NCI-H748 treated with DMSO at 0.1 percent for 48 hours (cell line): ENCODE measurements at regions not wholly inside any gene's neighbourhood (a gene's known extent, or its start where the extent isn't known, plus 50 kb on each side); places are given as distances from the start of the nearest gene placed in this dataset.
"Not testable (repeated sequence)": the region's sequence is repeated elsewhere in the genome, so short reads cannot be mapped to it uniquely, and the experiment has no call there.

Source experiments
- DNase-seq: peaks from one replicate; lab custom pipeline; 2025; lab: John Stamatoyannopoulos, UW

DNA sequence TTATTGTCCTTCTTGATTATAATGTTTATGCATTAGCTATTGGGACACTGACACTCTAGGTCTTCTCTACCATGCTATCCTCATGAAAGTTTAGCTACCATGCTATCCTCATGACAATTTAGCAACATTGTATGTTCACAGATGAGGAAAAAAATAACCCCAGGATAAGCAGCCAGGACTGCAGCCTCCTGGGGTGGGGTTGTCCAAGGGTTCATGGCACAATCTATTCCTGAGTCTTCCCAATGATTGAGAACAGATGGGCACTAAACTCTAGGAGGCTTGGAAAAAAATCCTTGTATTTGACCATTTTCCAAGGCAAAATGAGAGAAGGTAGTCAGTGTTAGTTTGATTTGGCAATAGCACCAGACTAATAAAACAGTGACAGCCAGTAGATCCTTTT lies 619.8 kb upstream of the LCORL start:
- DNase-seq = no peak

DNA sequence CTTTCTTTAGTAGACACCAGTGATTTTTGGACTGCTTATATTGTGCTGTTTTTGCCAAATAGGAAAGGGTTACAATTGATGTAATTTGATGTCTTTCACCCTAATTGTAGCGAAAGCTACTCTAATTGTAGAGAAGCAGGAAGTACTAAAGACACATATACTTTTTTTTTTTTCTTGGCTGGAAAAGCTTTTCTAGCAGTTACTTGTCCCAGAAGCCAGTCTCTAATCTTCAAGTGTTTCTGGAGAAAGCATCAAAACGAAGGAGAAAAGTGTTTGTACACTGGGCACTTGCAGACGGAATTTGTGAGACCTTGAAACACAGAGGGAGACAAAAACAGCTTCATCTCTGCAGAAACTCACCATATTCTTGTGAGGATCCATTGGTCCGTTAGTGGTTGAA lies 616.5 kb upstream of the LCORL start:
- no peak for DNase-seq

DNA sequence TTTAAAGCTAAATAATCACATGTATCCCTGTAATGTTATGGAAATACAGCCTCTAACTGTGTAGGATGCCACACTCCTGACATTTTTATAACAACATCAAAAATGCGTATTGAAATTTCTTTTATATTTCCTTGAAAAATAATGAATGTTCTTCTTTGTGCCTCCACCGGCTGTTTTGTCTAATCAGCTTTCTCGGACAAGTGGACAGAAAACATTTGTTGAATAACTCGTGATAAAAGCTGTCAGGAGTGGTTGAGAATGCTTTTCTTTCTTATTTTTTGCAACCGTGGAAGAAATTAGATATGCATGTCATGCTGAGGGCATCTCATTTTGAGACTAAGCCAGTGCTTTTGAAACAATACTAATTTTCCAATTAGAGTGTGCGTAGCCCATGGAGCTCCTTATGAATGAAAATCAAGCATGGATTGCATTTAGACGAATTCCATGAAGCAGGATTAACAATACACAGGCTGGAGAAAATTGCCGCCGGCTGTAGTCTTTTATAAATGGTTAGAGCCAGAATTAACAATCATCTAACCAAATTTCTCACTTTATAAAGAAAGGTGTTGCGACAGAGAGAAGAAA lies 614.5 kb upstream of the LCORL start:
- DNase-seq = no peak

DNA sequence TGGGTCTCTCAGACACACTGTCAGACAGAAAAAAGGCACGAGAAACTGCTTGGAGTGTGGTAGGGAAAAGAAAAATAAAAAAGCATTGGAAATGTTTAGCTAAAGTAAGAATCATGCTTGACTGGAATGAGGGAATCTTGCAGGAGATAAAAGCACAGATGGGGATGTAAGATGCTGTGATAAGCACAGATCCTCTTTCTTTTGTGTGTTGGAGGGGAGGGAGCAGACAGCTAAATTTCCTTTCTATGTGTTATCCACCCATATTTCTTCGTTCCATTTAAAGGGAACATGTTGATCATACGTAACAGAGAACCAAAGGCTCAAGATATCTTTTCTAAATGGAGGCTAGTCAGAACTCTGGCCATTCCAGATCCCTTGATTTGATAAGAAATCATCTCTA lies 614.0 kb upstream of the LCORL start:
- DNase-seq = no peak

DNA sequence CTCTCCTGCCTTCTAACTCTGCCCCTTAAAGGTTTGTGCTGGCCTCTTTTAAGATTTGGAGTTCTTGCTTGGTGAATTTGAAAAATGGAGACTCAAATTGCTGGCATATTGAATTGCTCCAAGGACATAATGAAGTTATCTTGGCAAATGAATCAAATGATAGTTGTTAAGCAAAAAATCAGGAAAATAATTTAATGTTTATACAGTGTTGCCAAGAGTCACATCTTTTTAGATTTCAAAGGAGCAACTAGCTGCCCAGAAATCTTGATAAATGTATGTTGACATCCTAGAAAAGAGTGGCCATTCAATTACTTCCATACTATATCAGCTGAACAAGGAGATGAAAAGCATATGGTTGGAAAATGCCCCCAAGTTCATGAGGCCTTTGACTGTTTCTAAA lies 610.0 kb upstream of the LCORL start:
- no peak for DNase-seq

DNA sequence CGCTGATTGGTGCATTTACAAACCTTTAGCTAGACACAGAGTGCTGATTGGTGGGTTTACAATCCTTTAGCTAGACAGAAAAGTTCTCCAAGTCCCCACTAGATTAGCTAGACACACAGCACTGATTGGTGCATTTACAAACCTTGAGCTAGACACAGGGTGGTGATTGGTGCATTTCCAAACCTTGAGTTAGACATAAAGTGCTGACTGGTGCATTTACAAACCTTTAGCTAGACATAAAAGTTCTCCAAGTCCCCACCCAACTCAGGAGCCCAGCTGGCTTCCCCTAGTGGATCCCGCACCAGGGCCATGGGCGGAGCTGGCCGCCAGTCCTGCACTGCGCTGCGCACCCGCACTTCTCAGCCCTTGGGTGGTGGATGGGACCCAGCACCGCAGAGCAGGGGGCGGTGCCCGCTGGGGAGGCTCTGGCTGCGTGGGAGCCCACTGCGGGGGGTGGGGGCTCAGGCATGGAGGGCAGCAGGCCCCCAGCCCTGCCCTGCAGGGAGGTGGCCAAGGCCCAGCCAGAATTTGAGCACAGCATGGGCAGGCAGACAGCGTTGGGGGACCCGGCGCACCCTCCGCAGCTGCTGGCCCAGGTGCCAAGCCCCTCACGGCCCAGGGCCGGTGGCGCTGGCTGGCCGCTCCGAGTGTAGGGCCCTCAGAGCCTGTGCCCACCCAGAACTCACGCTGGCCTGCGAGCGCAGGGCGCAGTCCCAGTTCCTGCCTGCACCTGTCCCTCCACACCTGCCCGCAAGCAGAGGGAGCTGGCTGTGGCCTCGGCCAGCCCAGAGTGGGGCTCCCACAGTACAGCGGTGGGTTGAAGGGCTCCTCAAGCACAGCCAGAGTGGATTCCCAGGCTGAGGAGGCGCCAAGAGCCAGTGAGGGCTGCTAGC lies 608.9 kb upstream of the LCORL start:
- no peak for DNase-seq

DNA sequence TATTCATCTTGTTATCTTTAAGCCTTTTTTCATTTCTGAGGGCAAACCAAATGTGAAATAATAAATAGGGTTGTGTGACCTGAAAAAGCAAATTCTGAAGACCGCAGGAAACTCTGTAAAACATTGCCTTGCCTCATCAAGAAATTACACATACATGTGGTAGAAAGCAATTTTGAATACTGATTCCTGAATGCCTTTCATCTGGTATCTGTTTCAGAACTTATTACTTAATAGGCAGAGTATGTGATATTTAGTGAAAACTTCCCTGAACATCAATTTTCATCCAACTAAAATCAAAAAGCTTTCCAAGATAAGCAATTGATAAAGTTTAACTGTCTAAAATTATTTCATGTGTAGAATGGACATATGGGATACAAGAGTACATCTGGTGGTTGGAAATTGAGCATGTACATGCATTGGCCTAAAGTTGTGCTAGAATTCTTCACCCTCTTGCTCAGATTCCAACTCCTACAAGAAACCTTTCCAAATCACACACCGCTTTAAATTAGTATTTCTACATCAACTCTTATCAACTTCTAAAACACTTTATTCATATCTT lies 606.0 kb upstream of the LCORL start:
- DNase-seq = no peak

DNA sequence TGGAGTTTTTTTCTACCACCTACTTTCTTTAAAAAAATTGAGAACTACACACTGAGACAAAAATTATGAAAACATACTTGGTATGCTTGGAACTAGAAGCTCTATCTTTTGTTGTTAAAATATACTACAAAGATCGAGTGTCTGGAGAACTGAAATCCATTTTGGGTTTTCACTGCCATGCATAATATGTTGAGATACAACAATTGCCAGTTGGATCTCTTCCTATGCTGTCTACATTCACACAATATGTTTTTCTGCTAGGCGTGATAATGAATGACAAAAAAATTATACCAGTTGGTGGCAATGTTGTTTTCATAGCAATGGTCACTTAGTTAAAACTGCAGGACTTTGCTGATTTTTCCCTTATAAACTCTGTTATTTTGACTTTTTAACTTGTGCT lies 605.4 kb upstream of the LCORL start:
- no peak for DNase-seq

DNA sequence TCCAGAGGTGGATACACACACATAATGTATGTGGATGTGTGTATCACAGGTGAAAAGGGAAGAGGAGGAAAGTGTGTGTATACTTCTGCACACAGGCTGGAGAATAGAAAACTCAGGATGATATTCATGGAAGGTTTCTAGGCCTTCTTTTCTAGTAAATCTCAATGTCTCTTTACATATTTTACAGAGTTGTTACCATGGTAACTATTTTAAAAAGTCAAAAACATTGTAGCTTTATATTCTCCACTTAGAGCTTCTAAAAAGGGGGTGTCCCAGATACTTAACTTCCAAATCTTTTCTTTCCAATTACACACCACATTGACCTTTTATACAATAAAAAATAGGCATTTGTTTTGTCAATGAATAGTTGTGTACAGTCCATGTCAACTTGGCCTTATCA lies 604.8 kb upstream of the LCORL start:
- no peak for DNase-seq

DNA sequence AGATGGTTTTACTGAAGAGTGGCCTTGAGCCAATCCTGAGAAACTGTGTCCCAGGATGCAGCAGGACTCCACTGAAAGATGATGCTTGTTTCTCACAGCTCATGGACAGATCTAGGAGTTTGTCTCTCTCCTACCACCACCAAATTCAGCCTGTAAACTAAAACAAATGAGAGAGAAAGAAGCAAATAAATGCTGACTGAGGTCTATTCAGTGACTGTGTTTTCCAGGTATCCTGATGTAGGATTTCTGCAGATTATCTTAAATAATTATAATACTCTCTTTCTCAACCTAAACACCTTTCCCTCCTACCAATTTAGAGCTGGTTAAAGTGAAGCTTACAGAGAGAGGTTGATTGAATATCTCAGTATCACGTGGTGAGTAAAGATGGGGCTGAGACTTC lies 599.6 kb upstream of the LCORL start:
- DNase-seq = no peak

DNA sequence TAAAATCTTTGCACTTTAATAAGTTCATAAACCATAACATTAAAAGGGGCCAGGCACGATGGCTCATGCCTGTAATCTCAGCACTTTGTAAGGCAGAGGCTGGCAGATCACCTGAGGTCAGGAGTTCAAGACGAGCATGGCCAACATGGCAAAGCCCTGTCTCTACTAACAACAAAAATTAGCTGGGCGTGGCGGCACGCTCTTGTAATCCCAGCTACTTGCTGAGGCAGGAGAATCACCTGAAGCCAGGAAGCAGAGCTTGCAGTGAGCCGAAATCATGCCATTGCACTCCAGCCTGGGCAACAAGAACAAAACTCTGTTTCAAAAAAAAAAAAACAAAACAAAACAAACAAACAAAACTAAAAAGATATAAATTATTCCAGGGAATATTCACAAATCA lies 595.2 kb upstream of the LCORL start:
- DNase-seq = no peak

DNA sequence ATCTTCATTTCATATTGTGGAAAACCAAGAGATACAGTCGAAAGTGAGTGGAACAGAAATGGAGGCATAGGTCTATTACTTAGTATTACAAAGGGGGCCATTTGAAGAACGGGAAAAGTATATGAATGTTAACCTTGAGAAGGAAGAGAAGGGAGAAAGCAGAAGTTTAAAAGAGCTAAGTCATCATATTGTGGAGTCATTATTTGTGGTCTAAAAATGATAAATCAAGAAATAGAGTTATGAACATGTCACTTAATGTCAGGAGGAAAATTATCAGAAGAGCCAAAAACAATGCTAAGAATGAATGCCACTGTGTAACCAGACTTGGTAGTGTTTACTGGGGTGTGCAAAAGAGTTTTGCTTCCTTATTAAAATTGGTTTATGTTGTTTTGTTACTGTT lies 589.5 kb upstream of the LCORL start:
- no peak for DNase-seq

DNA sequence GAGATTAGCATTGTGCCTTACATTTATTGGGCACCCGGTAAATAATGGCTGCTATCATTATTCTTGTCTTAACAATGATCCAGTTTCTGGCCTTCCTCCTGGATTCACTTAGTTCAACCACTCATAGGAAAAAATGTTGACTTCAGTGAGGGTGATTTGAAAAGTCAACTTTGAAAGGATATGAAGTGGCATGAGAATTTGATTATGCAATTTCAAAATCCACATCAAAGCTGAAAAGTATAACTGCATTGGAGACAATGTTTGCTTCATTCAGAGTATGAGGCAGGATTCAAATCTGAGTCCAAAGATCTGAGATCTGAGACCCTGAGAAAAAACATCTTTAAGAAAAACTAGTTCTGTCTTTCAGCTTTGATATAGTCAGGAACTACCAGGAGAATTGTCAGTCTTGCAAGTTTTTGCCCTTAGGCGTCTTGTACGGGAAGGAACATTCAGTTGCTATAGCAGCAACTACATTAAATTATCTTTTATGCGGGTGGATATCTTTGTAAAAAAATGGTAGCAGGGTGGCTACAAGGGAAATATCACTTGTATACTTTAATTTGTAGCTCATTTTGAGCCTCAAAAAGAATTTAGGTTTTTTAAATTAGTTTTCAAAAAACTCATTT lies 587.5 kb upstream of the LCORL start:
- no peak for DNase-seq

DNA sequence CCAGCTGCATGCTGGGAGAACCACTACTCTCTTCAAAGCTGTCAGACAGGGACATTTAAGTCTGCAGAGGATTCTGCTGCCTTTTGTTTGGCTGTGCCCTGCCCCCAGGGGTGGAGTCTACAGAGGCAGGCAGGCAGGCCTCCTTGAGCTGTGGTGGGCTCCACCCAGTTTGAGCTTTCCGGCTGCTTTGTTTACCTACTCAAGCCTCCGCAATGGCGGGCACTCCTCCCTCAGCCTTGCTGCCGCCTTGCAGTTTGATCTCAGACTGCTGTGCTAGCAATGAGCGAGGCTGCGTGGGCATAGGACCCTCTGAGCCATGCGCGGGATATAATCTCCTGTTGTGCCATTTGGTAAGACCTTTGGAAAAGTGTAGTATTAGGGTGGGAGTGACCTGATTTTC lies 581.1 kb upstream of the LCORL start:
- not testable (repeated sequence) for DNase-seq

DNA sequence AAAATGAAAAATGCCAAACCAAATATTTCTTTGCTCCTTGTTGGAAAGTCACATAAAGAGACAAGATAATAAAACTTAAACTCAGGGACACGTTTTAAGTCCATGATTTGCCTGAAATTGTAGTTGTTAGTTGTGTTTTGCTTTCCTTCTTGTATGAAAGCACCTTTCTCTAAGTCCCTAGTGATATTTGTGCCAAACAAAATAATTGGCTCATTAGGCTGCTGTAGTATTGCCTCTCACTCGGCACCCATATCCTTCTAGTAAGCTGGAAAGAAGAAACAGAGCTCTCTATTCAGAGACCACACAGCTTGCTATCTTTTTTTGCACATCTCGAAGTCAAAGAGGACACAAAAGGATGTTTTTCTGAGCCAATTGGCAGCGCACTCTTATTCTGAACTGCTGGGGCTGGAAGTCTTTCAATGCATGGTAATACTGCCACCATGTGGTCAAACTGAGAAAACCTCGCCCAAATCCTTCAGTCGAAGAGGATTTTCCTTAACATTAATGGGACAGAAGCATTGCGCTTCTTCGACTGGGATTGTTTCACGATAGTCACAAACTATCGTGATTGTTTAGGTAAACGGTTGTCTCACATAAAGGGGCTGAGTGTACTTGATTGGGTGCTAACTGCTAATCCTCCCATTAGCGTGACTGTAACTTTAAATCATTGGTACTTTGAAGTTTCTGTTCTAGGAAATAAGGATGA lies 571.9 kb upstream of the LCORL start:
- DNase-seq = peak; percentile 76

DNA sequence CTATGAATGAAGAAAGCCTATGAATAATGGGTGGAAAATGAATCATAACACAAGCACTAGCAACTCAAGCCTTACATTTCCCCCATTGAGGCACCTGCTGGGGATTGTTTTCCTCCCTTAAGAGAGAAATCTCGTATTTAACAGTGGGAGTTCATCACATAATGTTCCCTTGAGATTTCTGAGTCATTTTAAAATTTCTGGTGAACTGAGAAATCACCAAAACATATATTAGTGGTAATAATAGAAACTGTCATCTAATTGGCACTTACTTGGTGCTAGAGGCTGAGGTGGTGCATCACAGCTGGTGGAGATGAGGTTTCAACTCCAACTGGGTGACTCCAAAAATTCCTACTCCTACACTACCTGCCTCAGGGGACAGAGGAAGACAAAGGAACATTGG lies 561.3 kb upstream of the LCORL start:
- DNase-seq = no peak

DNA sequence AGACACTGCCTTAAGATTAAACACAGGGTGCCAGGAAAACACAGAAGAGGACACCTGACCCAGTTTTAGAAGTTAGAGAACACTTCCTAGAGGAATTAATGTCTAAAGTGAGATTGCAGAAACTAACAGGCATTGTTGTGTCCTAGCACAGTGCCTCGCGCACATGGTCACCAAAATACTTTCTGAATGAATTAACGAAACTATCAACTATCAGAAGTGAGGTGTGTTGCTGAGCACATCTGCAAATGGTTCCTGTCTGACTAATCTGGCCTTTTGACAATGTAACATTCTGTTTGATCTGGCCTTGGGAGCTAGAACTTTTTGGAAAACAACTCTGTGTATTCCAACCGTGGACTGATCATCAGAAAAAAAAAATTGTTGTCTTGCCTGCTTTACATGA lies 556.8 kb upstream of the LCORL start:
- DNase-seq = no peak

DNA sequence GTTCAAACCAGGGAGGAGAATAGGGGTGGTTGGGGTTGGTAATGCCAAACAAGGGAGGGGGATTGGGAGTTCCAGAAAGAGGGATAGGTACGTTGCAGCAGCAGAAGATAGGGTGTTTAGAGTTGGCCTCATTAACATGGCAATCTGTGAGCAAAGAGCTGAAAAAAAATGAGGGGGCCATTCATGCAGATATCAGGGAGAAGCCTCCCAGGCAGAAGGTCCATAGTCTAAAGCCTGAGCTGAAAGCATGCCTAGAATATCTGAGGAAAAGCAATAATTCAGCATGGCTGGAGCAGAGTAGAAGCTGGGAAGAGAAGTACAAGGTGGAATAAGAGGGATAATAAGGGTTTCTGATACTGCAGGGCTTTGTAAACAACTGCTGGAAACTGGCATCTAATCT lies 550.9 kb upstream of the LCORL start:
- no peak for DNase-seq

DNA sequence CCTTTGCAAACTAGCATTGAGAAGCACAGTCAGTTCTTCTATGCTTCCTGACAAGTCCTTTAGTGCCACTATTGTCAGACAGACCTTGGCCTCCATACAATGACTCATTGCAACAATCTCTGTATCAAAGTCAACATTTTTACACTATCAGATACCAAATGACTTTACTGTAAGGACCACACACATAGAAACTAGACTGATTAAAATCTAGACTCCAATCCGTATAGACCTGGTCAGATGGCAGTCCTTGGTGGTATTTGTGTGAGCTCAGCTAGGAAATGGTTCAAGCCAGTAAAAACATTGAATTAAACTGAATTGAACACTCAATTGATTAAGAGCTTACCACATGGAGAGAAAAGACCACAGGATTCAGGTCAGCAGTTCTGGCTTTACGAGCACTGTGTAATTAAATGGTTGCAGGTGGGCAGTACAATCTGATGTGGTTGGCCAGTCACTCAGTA lies 549.8 kb upstream of the LCORL start:
- peak; percentile 9 for DNase-seq

DNA sequence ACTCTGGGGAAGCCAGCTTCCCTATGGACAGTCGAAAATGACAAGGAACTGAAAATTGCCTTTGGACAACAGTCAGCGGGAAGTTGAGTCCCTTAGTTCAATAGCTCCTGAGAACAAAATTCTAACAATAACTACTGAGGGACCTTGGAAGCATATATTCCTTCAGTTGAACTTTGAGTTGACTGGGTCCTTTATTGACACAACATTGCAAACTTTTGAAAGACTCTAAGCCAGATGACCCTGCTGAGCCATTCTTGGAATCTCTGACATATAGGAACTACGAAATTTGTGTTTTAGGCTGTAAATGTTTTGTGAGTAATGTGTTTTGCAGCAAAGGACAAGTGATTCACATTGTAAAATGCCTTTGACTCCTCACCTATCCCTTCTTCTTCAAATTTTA lies 548.8 kb upstream of the LCORL start:
- DNase-seq = no peak

DNA sequence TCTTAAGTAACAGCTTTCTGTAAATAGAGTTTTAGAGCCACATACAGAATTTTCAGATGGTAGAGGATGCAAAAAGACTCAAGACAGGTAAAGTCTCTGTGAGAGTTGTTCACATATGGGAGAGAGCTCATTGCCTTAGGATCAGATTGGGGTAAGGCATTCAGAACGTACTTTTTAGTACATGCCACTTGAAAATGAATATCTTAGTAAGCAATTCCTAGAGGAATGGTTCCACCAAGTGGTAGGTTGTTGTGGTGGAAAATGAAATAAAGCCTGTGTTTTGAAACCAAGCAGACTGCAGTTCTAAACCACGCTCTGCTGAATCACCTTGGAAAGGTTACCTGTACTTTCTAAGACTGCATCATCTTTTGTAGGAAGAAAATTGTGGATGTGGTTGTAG lies 547.0 kb upstream of the LCORL start:
- no peak for DNase-seq
